Liver (tissue), 3 donors: ENCODE measurements at regions not wholly inside any gene's neighbourhood (a gene's known extent, or its start where the extent isn't known, plus 50 kb on each side); places are given as distances from the start of the nearest gene placed in this dataset.

Experiments used
- EGR1 ChIP-seq, 2 donors: IDR thresholded peaks; 2 replicates each; pipeline ENCODE4 v1.6.1; 2016 to 2018; ENCODE audit warnings: antibody characterized with exemption in 2 of 2, low read depth in 2 of 2
- FOXA2 ChIP-seq: IDR thresholded peaks from 2 replicates; pipeline ENCODE4 v1.6.1; 2016; ENCODE audit warnings: antibody characterized with exemption
- GABPA ChIP-seq, 2 donors: IDR thresholded peaks in 1 of 2; conservative IDR thresholded peaks in 1 of 2; 2 replicates each; pipeline ENCODE4 v1.6.1; 2016; ENCODE audit warnings: antibody characterized with exemption in 2 of 2, mild to moderate bottlenecking in 1 of 2, moderate library complexity in 1 of 2
- HNF4G ChIP-seq: IDR thresholded peaks from 2 replicates; pipeline ENCODE4 v1.6.1; 2016; ENCODE audit warnings: antibody characterized with exemption
- JUND ChIP-seq, 2 donors: IDR thresholded peaks; 2 replicates each; pipeline ENCODE4 v1.6.1; 2016; ENCODE audit warnings: antibody characterized with exemption in 2 of 2
- NR2F2 ChIP-seq: IDR thresholded peaks from 2 replicates; pipeline ENCODE4 v1.6.1; 2016; ENCODE audit warnings: antibody characterized with exemption
- RAD21 ChIP-seq, 2 donors: IDR thresholded peaks; 2 replicates each; pipeline ENCODE4 v1.6.1; 2016; ENCODE audit warnings: antibody characterized with exemption in 2 of 2, mild to moderate bottlenecking in 2 of 2
- TAF1 ChIP-seq: conservative IDR thresholded peaks from 2 replicates; pipeline ENCODE4 v1.6.1; 2016; ENCODE audit warnings: antibody characterized with exemption, mild to moderate bottlenecking
- YY1 ChIP-seq: IDR thresholded peaks from 2 replicates; pipeline ENCODE4 v1.6.1; 2016; ENCODE audit warnings: antibody characterized with exemption, mild to moderate bottlenecking
- TF ChIP-seq, protein P1 (sequence below): fragments of 150-350 bp; IDR thresholded peaks from 2 replicates; pipeline ENCODE4 v1.5.1; 2017; ENCODE audit warnings: improper control_type of control experiment, low read depth, low read length; ENCODE audit not compliant: missing input control
- TF ChIP-seq, protein P2 (sequence below): IDR thresholded peaks from 2 replicates; pipeline ENCODE4 v1.6.1; 2016; ENCODE audit warnings: antibody characterized with exemption
- TF ChIP-seq, protein P3 (sequence below): IDR thresholded peaks from 2 replicates; pipeline ENCODE4 v1.6.1; 2016; ENCODE audit warnings: antibody characterized with exemption, mild to moderate bottlenecking
- donor health status: healthy.
- donor health status: healthy.

DNA sequence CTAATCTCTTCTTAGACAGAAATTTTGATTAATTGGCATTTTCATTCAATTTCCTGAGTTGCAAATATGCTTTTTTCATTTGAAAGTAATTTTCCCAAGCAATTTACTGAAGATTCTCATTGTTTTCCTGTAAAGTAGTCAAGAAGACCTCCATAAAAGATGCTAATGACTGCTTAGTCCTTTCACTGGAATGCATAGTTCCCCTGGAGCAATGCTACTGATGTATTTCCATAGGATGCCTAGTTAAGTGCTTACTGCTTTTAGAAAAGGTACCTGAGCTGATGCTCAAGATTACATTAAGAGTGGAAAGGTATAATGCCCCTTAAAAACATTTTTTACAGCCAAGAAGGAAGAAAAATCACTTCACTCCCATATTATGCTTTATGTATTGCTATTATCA is 109.2 kb upstream of the EMB start:
- TF ChIP-seq, protein P1, sequence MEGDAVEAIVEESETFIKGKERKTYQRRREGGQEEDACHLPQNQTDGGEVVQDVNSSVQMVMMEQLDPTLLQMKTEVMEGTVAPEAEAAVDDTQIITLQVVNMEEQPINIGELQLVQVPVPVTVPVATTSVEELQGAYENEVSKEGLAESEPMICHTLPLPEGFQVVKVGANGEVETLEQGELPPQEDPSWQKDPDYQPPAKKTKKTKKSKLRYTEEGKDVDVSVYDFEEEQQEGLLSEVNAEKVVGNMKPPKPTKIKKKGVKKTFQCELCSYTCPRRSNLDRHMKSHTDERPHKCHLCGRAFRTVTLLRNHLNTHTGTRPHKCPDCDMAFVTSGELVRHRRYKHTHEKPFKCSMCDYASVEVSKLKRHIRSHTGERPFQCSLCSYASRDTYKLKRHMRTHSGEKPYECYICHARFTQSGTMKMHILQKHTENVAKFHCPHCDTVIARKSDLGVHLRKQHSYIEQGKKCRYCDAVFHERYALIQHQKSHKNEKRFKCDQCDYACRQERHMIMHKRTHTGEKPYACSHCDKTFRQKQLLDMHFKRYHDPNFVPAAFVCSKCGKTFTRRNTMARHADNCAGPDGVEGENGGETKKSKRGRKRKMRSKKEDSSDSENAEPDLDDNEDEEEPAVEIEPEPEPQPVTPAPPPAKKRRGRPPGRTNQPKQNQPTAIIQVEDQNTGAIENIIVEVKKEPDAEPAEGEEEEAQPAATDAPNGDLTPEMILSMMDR: no peak
- TF ChIP-seq NR2F2 (no peak), GABPA (IDR thresholded peaks at IDR 0.05 in 1 of 2, conservative IDR thresholded peaks at IDR 0.05 in 1 of 2) (no peak), RAD21 (IDR thresholded peaks at IDR 0.05) (no peak), TAF1 (no peak), FOXA2 (no peak), JUND (IDR thresholded peaks at IDR 0.05) (no peak), YY1 (no peak), EGR1 (IDR thresholded peaks at IDR 0.05; ENCODE audit: low read depth in 2 of 2) (no peak), HNF4G (no peak)
- TF ChIP-seq, protein P2, sequence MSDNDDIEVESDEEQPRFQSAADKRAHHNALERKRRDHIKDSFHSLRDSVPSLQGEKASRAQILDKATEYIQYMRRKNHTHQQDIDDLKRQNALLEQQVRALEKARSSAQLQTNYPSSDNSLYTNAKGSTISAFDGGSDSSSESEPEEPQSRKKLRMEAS: no peak
- TF ChIP-seq, protein P3, sequence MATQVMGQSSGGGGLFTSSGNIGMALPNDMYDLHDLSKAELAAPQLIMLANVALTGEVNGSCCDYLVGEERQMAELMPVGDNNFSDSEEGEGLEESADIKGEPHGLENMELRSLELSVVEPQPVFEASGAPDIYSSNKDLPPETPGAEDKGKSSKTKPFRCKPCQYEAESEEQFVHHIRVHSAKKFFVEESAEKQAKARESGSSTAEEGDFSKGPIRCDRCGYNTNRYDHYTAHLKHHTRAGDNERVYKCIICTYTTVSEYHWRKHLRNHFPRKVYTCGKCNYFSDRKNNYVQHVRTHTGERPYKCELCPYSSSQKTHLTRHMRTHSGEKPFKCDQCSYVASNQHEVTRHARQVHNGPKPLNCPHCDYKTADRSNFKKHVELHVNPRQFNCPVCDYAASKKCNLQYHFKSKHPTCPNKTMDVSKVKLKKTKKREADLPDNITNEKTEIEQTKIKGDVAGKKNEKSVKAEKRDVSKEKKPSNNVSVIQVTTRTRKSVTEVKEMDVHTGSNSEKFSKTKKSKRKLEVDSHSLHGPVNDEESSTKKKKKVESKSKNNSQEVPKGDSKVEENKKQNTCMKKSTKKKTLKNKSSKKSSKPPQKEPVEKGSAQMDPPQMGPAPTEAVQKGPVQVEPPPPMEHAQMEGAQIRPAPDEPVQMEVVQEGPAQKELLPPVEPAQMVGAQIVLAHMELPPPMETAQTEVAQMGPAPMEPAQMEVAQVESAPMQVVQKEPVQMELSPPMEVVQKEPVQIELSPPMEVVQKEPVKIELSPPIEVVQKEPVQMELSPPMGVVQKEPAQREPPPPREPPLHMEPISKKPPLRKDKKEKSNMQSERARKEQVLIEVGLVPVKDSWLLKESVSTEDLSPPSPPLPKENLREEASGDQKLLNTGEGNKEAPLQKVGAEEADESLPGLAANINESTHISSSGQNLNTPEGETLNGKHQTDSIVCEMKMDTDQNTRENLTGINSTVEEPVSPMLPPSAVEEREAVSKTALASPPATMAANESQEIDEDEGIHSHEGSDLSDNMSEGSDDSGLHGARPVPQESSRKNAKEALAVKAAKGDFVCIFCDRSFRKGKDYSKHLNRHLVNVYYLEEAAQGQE: no peak
